Adrenal gland (tissue), 9 donors: ENCODE measurements at regions not wholly inside any gene's neighbourhood (a gene's known extent, or its start where the extent isn't known, plus 50 kb on each side); places are given as distances from the start of the nearest gene placed in this dataset.

Experiments
- DNase-seq, 7 donors: peaks; one replicate each; pipeline ENCODE4 v3.0.0-alpha.2; 2019 to 2020
- H3K27ac ChIP-seq, 5 donors: fragments of 200-600 bp; sonication (generic) in 4 of 5; 1 replicate in 3 of 5; 2 replicates in 2 of 5; pipeline versions ENCODE4 v1.5.1 to v1.8.0; 2016 to 2020; ENCODE audit warnings: mild to moderate bottlenecking in 1 of 5
- H3K27me3 ChIP-seq: fragments of 200-600 bp; 2 replicates; pipeline ENCODE4 v1.8.0; 2021
- H3K36me3 ChIP-seq, 2 donors: fragments of 200-600 bp; replicated peaks in 1 of 2; 1 replicate in 1 of 2; 2 replicates in 1 of 2; pipeline versions ENCODE4 v1.5.1 to v1.8.0; 2018 to 2022
- H3K4me1 ChIP-seq, 2 donors: fragments of 200-600 bp; replicated peaks in 1 of 2; 1 replicate in 1 of 2; 2 replicates in 1 of 2; pipeline versions ENCODE4 v1.5.1 to v1.8.0; 2018 to 2021
- H3K4me3 ChIP-seq, 4 donors: fragments of 200-600 bp; sonication (generic) in 3 of 4; one replicate each; pipeline ENCODE4 v1.5.1; 2016 to 2018
- H3K9me3 ChIP-seq, 3 donors: fragments of 200-600 bp; sonication (generic) in 1 of 3; replicated peaks in 1 of 3; 1 replicate in 2 of 3; 2 replicates in 1 of 3; pipeline versions ENCODE4 v1.5.1 to v1.8.0; 2016 to 2021
- POLR2A ChIP-seq, 2 donors: fragments of 450-650 bp; IDR thresholded peaks; one replicate each; pipeline ENCODE4 v1.6.1; 2017; ENCODE audit warnings: antibody characterized with exemption in 2 of 2, mild to moderate bottlenecking in 2 of 2, moderate library complexity in 1 of 2
- WGBS, 4 donors: extraction: QIAGEN DNeasy Blood & Tissue Kit in 2 of 4; methylation state at CpG; one replicate each; pipeline versions ENCODE4 v1.1.5 to v1.1.7; 2013 to 2017; 5-methylcytosine and 5-hydroxymethylcytosine counted together
- intact Hi-C, 2 donors: fragments of 100-400 bp; cut with DNase I; formaldehyde crosslinking; loops; one replicate each; pipeline versions ENCODE4 v1.14.1 to v1.15.0; 2022 to 2023
- TF ChIP-seq, protein P1 (sequence below), 6 experiments: fragments of 450-650 bp in 4 of 6; fragments of 200-600 bp in 2 of 6; sonication (generic) in 1 of 6; IDR thresholded peaks; 1 replicate in 5 of 6; 2 replicates in 1 of 6; pipeline versions ENCODE4 v1.5.1 to v1.8.0; 2016 to 2021; ENCODE audit warnings: antibody characterized with exemption in 6 of 6, mild to moderate bottlenecking in 2 of 6, moderate library complexity in 1 of 6
- donor health status: healthy with polysubstance abuse.
- donor health status: Bipolar disorder and iron deficiency.
- donor health status: DM: yes; HTN: yes; CAD: no.
- donor health status: DM: no; HTN: no; CAD: no.
- donor health status: DM: no; HTN: no; CAD: no.

DNA sequence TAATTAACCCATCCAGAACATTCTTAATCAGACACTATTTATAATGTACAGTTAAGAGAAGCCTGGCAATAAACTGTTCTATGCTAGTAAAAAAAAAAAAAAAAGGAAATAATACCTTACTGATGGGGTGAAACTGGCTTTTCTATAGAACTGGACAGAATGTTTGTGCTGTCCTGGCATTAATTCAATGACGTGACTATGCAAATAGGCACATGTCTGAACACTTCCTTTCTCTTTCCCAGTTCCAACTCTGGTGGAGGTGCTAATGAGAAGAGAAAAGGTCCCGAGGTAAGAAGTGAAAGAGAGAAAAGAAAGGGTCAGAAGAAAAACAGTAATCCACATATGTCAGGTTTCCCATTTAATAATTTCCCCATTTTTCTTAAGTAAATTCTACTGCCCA, 508.4 kb downstream of the ZEB2 start:
- Histone ChIP-seq H3K4me1 (no peaks in the 10 kb centered on the region), H3K4me3 (no peak overlapping the region), H3K27me3 (no peaks in the 10 kb centered on the region), H3K9me3 (no peaks in the 10 kb centered on the region), H3K36me3 (no peaks in the 10 kb centered on the region), H3K27ac (no peak overlapping the region)
- TF ChIP-seq POLR2A (IDR thresholded peaks at IDR 0.05), result no peak
- TF ChIP-seq, protein P1, sequence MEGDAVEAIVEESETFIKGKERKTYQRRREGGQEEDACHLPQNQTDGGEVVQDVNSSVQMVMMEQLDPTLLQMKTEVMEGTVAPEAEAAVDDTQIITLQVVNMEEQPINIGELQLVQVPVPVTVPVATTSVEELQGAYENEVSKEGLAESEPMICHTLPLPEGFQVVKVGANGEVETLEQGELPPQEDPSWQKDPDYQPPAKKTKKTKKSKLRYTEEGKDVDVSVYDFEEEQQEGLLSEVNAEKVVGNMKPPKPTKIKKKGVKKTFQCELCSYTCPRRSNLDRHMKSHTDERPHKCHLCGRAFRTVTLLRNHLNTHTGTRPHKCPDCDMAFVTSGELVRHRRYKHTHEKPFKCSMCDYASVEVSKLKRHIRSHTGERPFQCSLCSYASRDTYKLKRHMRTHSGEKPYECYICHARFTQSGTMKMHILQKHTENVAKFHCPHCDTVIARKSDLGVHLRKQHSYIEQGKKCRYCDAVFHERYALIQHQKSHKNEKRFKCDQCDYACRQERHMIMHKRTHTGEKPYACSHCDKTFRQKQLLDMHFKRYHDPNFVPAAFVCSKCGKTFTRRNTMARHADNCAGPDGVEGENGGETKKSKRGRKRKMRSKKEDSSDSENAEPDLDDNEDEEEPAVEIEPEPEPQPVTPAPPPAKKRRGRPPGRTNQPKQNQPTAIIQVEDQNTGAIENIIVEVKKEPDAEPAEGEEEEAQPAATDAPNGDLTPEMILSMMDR (IDR thresholded peaks at IDR 0.05), result no peak
- intact Hi-C loops, result no loop called here
- WGBS, 4 donors, result 81 to 92% (median 88%) methylated on average over 2 of the region's 2 CpGs
- DNase-seq, result no peak

DNA sequence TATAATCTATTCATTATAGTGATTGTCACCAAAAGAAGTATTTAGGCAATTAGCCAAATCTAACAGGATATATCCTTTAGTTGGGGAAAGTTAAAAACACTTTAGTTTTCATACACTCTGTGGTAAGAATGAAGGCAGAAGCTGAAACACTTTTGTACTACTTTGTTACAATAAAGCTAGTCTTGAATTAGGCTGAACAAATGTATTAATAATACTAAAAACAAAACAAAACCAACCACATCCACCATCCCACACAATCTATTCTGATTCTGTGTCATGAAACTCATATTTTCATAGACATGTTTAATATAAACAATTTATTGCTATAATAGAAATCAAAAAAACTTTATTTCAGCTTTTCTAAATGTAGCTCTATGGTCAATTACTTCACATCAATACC, 508.8 kb downstream of the ZEB2 start:
- intact Hi-C loops, result no loop called here
- DNase-seq, result no peak
- no peaks in the 10 kb centered on the region for H3K9me3 ChIP-seq

DNA sequence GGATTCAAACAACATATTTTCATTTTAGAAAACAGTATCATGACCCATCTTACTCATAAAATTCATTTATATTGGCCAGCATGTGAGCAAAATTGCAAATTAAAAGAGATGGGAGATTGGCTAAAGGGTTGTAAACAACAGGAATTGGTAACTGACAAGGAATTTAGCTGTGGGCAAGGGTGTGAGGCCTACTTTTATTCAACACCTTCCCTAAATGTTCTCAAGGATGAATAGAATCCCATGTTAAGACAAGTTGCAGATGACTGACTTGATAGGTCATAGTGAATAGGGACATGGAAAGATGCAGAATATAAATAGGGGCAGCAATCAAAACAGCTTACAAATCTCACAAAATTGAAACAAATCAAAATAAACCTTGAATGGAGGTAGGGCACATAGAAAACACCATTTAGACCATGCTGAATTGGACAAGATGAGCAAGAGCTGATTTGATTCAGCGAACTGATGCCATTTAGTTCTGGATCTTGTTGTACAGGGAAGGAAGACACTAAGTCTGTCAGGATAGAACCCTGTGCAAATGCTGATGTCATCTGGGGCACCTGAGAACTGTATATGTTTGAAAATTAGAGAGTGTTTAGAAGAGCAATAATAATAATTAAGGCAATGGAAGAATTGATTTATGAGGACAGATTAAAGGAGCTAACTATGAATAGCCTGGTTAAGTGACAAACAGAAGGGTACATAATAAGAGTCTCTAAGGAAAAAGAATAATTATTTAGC, 509.7 kb downstream of the ZEB2 start:
- no peaks in the 10 kb centered on the region for H3K9me3 ChIP-seq
- intact Hi-C loops, result no loop called here
- no peak overlapping the region for H3K4me3 ChIP-seq
- no peaks in the 10 kb centered on the region for H3K27me3 ChIP-seq
- DNase-seq, result no peak
- no peaks in the 10 kb centered on the region for H3K4me1 ChIP-seq
- TF ChIP-seq, protein P1 (IDR thresholded peaks at IDR 0.05), result no peak
- no peak for TF ChIP-seq POLR2A (IDR thresholded peaks at IDR 0.05)
- H3K36me3 ChIP-seq, result no peaks in the 10 kb centered on the region
- 92 to 100% (median 98%) methylated on average over 1 of the region's 1 CpG for WGBS, 4 donors
- H3K27ac ChIP-seq, result no peak overlapping the region

More for the DNA sequence above, 508.8 kb downstream of the ZEB2 start:
- no peaks in the 10 kb centered on the region for H3K27me3 ChIP-seq
- TF ChIP-seq, protein P1 (IDR thresholded peaks at IDR 0.05), result no peak
- TF ChIP-seq POLR2A (IDR thresholded peaks at IDR 0.05), result no peak
- H3K36me3 ChIP-seq, result no peaks in the 10 kb centered on the region
- no peak overlapping the region for H3K27ac ChIP-seq
- no peaks in the 10 kb centered on the region for H3K4me1 ChIP-seq
- no peak overlapping the region for H3K4me3 ChIP-seq

DNA sequence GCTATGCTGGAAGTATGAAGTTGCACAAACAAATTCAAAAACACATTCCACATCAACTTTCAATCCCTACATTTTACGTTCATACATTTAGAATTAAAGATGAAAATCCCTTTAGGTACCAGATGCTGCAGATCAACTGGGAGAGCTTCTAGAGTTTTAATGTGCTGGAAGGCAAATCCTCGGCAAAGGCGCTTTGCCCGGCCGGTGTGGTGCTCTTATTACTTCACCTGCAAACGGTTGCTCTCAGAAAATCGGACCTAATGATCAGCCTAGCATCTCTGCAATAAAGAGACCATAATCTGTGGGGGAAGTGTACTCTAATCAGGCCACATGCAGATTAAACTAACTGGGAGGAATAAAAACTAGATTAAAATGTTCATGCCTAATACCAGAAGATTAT, 513.8 kb downstream of the ZEB2 start:
- DNase-seq, result no peak
- intact Hi-C loops, result no loop called here
- 96% methylated on average over 7 of the region's 7 CpGs for WGBS, 4 donors

More for the DNA sequence above, 513.8 kb downstream of the ZEB2 start:
- Histone ChIP-seq H3K9me3 (no peaks in the 10 kb centered on the region), H3K4me1 (no peaks in the 10 kb centered on the region), H3K27ac (no peak overlapping the region), H3K36me3 (no peaks in the 10 kb centered on the region), H3K4me3 (no peak overlapping the region), H3K27me3 (no peaks in the 10 kb centered on the region)
- no peak for TF ChIP-seq POLR2A (IDR thresholded peaks at IDR 0.05)
- TF ChIP-seq, protein P1 (IDR thresholded peaks at IDR 0.05), result no peak
